Loucy (cell line): ENCODE measurements at regions not wholly inside any gene's neighbourhood (a gene's known extent, or its start where the extent isn't known, plus 50 kb on each side); places are given as distances from the start of the nearest gene placed in this dataset.

ENCODE experiments used
- H2AFZ ChIP-seq: fragments of 200-600 bp; sonication (generic); 2 replicates; pipeline ENCODE4 v1.6.0; 2016; ENCODE audit warnings: antibody characterized with exemption, mild to moderate bottlenecking, low read length, moderate library complexity
- H3F3A ChIP-seq: fragments of 200-600 bp; 2 replicates; pipeline ENCODE4 v1.6.0; 2016; ENCODE audit warnings: antibody characterized with exemption, low read depth, mild to moderate bottlenecking
- H3K27me3 ChIP-seq: fragments of 200-600 bp; sonication (generic); 2 replicates; pipeline ENCODE4 v1.6.1; 2014; ENCODE audit warnings: low read length, mild to moderate bottlenecking; ENCODE audit not compliant: insufficient read depth, poor library complexity, severe bottlenecking
- H3K36me3 ChIP-seq: fragments of 200-600 bp; sonication (generic); 2 replicates; pipeline ENCODE4 v1.6.1; 2016; ENCODE audit warnings: low read length; ENCODE audit not compliant: insufficient read depth
- H3K4me1 ChIP-seq: fragments of 200-600 bp; sonication (generic); 2 replicates; pipeline ENCODE4 v1.5.1; 2014; ENCODE audit warnings: low read length, mild to moderate bottlenecking; ENCODE audit not compliant: insufficient read depth, poor library complexity, severe bottlenecking
- H3K4me2 ChIP-seq: fragments of 200-600 bp; sonication (generic); 2 replicates; pipeline ENCODE4 v1.6.0; 2014; ENCODE audit warnings: antibody characterized with exemption, low read length, low read depth, mild to moderate bottlenecking; ENCODE audit not compliant: poor library complexity, severe bottlenecking
- H3K4me3 ChIP-seq: fragments of 200-600 bp; sonication (generic); 2 replicates; pipeline ENCODE4 v1.5.1; 2014; ENCODE audit warnings: low read length, mild to moderate bottlenecking, mixed read lengths; ENCODE audit not compliant: poor library complexity, severe bottlenecking
- H3K79me2 ChIP-seq: fragments of 200-600 bp; sonication (generic); 2 replicates; pipeline ENCODE4 v1.6.1; 2014; ENCODE audit warnings: low read length; ENCODE audit not compliant: insufficient read depth
- H3K9ac ChIP-seq: fragments of 200-600 bp; sonication (generic); 2 replicates; pipeline ENCODE4 v1.6.0; 2014; ENCODE audit warnings: mild to moderate bottlenecking, low read depth, low read length, moderate library complexity; ENCODE audit not compliant: poor library complexity, severe bottlenecking
- H3K9me2 ChIP-seq: fragments of 200-600 bp; sonication (generic); replicated peaks from 2 replicates; pipeline ENCODE4 v1.6.1; 2016; ENCODE audit warnings: low read depth, low read length, mixed read lengths
- H3K9me3 ChIP-seq: fragments of 200-600 bp; sonication (generic); 2 replicates; pipeline ENCODE4 v1.6.1; 2014; ENCODE audit warnings: mild to moderate bottlenecking, antibody characterized with exemption, low read length, low read depth; ENCODE audit not compliant: insufficient read depth
- H4K20me1 ChIP-seq: fragments of 200-600 bp; sonication (generic); 2 replicates; pipeline ENCODE4 v1.6.0; 2014; ENCODE audit warnings: antibody characterized with exemption, low read length, mild to moderate bottlenecking; ENCODE audit not compliant: insufficient read depth, poor library complexity, severe bottlenecking
- CTCF ChIP-seq: fragments of 200-600 bp; sonication (generic); conservative IDR thresholded peaks from 2 replicates; pipeline ENCODE4 v1.5.1; 2014; ENCODE audit warnings: mild to moderate bottlenecking, antibody characterized with exemption, low read length
- EZH2phosphoT487 ChIP-seq: fragments of 200-600 bp; IDR thresholded peaks from 2 replicates; pipeline ENCODE4 v1.6.1; 2018; ENCODE audit warnings: antibody characterized with exemption, mild to moderate bottlenecking, moderate library complexity, borderline replicate concordance

- Histone ChIP-seq H3K9me2 (no peaks in the 10 kb centered on the region), H3K4me2 (no peak overlapping the region), H3K79me2 (no peaks in the 10 kb centered on the region), H3K9me3 (no peaks in the 10 kb centered on the region), H3K4me1 (no peaks in the 10 kb centered on the region), H3K27me3 (no peaks in the 10 kb centered on the region), H2AFZ (no peak overlapping the region), H3K4me3 (no peak overlapping the region), H3K9ac (no peak overlapping the region), H4K20me1 (no peaks in the 10 kb centered on the region), H3K36me3 (no peaks in the 10 kb centered on the region), H3F3A (no peaks in the 10 kb centered on the region)
- no peak for TF ChIP-seq CTCF
- TF ChIP-seq EZH2phosphoT487: no peak
Observed at GRCh38 chrX:122880952-122881351, 303.1 kb upstream of the GRIA3 start.

GRCh38 chrX:122890729-122891128, 293.3 kb upstream of the GRIA3 start:
- Histone ChIP-seq H3K4me2 (no peak overlapping the region), H3K9me3 (no peaks in the 10 kb centered on the region), H3K27me3 (no peaks in the 10 kb centered on the region), H3K9me2 (no peaks in the 10 kb centered on the region), H2AFZ (no peak overlapping the region), H4K20me1 (no peaks in the 10 kb centered on the region), H3K9ac (no peak overlapping the region), H3K79me2 (no peaks in the 10 kb centered on the region), H3F3A (no peaks in the 10 kb centered on the region), H3K36me3 (no peaks in the 10 kb centered on the region), H3K4me3 (no peak overlapping the region), H3K4me1 (no peaks in the 10 kb centered on the region)
- TF ChIP-seq EZH2phosphoT487 (no peak), CTCF (no peak)

GRCh38 chrX:122906726-122907125, 277.4 kb upstream of the GRIA3 start:
- no peaks in the 10 kb centered on the region for H3K9me2 ChIP-seq
- TF ChIP-seq CTCF (no peak), EZH2phosphoT487 (no peak)
- no peaks in the 10 kb centered on the region for H3K4me1 ChIP-seq
- H2AFZ ChIP-seq: no peak overlapping the region
- H3K4me3 ChIP-seq: no peak overlapping the region
- no peaks in the 10 kb centered on the region for H3K36me3 ChIP-seq
- H3K9me3 ChIP-seq: no peaks in the 10 kb centered on the region
- H3F3A ChIP-seq: no peaks in the 10 kb centered on the region
- no peaks in the 10 kb centered on the region for H3K79me2 ChIP-seq
- H4K20me1 ChIP-seq: no peaks in the 10 kb centered on the region
- H3K9ac ChIP-seq: no peak overlapping the region
- H3K4me2 ChIP-seq: no peak overlapping the region
- H3K27me3 ChIP-seq: no peaks in the 10 kb centered on the region
